IPS-NIHi11 (cell line): ENCODE measurements at regions not wholly inside any gene's neighbourhood (a gene's known extent, or its start where the extent isn't known, plus 50 kb on each side); places are given as distances from the start of the nearest gene placed in this dataset.
"Not testable (repeated sequence)": the region's sequence is repeated elsewhere in the genome, so short reads cannot be mapped to it uniquely, and the experiment has no call there.

Experiments
- DNase-seq: peaks from one replicate; pipeline ENCODE4 v3.0.0; 2012; ENCODE audit warnings: mixed read lengths, low spot score

DNA sequence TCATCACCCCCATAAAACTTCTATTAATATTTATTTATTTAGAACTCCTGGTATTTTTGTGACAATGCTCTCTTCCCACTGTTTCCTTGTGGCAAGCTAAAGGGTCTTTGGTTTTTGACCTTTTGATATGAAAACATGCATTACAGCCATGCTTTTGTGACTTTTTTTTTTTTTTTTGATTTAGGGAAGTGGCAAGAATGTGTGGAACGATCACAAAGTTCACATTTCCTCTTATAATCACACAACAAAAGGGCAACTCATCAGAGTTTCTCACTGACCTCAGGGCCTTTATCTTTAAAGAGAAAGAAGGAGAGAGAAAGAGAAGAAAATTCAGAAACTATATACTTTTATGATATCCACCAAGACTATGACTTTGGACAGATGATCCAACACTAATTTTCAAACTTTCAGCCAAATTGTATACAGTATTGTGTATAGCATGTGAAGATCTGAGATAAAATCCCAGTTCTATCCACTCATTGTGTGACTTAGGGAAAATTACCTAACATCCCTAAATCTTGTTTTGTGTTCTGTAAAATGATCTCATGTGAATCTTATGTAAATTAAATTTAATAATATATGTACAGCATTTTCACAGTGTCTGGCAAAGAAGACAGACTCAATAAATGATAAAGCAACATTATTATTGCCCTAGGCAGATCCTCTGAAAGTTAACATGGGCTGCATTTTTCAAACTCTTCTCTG is 106.8 kb upstream of the MARCKS start:
- no peak for DNase-seq

DNA sequence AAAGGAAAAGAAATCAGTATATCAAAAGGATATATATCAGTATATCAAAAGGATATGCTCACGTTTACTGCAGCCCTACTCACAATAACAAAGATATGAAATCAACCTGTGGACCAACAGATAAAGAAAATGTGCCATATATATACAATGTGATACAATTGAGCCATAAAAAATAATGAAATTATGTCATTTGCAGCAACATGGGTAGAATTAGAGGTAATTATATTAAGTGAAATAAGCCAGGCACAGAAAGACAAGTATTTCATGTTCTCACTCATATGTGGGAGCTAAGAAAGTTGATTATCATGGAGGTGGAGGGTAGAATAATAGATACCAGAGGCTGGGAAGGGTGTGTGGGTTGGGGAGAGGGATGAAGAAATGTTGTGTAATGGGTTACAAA is 102.9 kb upstream of the MARCKS start:
- DNase-seq, result no peak

DNA sequence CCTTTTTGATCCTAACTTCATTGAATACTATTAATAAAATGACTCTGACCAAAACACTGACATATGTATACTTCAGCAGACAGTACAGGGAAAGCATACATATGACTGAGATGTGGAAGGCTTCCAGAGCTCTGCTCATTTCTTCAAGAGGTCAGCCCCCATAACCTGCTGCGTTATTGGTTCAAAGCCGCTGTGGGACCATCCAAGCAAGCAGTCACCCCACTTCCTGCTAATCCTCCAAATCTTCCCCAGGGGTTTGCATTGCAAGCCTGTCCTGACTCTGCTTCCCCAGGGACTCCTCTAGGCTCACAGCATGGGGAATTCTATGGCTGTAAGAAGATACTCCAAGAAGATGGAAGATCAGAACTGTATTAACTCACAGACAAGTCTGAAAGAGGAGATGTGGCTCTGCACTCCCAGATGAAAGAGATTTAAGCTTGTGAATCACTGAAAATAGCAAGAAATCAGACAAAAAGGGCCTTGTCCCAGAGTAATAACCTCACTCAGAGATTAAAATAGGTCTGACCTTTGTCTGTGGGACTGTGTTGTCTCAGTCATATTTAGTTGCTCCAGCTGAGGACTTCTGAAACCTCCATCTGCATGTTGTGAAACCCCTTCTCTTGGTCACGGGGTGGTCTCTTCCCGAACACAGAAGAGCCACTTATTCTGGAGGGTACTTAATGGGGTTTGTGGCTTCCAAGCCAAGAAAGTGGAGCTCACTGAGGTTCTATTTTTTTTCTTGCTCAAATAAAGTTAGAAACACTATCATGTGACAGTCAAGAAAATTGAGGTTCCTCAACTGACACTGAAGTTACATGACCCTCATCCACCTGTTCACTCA is 101.5 kb upstream of the MARCKS start:
- no peak for DNase-seq

DNA sequence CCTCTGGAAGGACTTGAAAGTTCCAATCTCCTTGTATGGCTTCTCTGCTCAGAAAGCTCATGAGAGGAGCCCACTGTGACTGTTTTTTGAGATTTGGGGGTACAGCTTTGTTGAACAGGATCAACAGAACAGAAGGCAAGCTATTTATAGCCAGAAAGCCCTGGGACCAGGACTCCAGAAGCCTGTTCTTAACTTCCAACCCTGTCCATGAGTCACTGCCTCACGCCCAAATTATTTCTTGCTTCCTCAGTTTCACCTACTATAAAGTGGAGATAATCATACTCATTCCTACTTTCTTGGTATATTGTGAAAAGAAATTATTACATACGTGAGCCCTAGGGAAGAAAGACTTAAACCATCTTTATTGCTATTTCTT is 100.9 kb upstream of the MARCKS start:
- no peak for DNase-seq

DNA sequence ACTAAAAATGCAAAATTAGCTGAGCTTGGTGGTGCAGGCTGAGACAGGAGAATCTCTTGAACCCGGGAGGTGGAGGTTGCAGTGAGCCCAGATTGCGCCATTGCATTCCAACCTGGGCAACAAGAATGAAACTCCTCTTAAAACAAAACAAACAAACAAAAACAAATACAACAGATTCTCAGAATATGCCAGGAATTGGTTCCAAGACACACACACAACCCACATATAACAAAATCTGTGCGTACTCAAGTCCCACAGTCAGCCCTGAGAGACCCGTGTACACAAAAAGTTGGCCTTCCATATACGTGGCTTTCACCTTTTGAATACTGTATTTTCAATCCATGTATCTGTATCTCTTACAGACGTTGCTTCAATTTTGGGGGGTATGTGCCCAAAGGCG is 98.9 kb upstream of the MARCKS start:
- no peak for DNase-seq

DNA sequence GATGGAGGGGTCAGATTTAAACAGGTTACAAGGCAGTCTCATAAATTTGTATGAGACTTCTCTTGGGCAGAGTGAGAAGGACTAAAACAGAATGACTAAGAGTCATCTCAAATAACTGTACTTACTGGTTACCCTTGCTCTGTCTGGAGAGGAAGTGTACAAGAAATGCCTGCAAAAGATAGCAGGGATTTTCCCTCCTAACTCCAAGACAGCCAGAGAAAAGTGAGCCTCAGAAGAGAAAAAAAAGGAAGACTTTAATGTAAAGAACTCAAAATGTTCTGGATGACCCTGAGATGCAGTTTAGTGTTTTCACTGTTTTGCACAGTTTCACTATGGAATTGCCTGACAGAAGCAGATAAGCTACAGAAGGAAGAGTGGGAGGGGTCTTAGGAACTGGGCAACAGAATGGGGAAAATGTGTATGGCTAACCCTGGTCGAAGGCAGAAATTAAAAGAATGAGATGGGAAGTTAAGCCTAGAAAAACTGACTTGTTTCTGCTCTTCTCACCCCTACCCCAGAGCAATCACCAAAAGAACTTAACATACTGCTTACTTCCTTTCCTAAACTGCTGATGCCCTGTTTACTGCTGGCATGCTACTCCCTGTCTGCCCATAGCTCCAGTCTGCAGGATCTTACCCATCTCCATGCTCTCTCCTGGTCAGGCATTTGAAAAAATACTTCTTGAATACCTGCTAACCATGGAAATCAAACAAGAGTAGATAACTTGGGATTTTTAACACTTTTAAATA is 98.1 kb upstream of the MARCKS start:
- no peak for DNase-seq

DNA sequence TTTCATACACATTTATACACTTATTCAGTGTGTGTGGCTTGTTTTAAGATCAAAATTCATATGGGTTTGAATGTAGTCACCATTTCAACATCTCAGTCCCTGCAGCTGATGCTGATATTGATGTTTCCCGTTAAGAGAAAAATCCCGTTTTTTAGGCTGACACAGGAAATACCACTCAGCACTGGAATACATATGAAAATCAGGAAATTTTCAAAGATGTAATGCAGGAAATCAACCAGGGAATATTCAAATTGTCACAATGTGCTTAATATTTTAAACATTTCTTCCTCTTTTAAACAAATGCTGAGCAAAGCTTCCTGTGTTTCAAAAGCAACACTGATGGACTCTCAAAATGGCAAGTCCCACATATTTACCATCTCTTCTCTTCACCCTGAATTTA is 94.5 kb upstream of the MARCKS start:
- DNase-seq, result no peak

DNA sequence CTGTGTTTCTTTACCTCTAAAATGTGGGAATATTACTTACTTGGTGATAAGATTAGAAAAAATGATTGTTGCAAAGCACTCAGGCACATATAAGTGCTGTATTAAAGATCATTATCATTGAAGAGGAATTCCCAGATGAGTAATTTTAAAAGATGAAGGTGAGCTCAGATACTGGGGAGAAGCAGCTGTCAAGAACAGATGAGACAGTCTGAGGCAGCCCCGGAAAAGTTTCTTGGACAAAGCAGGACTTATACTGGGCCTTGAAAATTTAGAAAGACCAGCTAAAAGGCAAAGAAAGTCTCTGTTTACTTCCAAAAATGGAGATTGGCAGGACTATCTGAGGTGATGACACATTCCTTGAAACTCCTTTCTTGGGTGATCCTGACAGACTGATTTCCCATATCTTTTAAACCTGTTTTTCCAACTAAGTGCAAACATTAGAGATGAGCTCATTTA is 93.8 kb upstream of the MARCKS start:
- no peak for DNase-seq

DNA sequence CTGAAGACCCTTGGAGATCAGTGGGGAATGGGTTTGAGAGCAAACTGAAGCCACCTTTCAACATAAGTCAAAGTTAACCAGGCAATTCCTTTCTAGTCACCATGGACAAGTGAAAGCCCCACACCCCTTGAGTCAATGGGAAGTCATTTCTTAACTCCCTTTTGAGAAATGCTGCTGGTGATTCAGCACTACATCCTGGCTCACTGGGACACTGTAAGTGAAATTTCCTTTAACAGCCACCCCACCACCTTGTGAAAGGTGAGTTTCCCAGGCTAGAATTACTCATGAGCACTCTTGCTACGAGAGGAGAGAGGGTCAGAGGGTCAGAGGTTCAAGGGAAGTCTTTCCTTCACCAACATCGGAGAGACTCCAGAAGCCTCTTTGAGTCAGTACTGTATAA is 93.3 kb upstream of the MARCKS start:
- no peak for DNase-seq

DNA sequence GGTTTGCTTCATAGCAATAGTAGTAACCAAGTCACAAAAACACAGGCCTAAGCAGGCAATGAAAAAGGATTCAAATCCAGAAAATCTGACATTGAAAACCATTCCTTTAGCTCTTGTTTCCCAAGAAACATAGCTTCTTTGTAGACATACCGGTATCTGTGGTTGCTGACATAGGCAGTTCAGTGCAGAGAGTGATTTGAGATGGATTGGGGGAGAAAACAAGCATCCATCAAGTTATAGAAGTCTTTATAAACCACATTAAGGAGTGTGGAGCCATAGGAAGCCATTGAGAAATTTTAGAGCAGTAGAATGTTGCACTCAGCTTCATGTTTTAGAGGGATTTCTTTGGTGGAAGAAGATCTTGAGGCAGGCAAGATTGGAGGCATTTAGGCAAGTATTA is 91.2 kb upstream of the MARCKS start:
- DNase-seq, result no peak

DNA sequence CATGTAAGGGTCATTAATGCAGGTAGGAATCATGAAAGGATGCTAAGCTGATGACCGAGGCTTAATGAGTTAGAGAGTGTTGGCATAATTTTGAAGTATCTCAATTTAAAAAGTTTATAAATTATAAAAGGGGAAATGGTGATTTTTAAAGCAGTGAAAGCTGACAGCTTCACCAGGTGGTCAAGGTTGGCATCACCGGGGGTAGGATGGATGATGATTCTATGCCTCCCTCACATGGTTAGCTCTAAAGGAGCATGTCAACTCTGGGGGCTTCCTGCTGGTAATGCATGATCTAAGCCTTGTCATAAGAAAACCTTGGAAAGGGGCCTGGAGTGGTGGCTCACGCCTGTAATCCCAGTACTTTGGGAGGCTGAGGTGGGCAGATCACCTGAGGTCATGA is 89.2 kb upstream of the MARCKS start:
- no peak for DNase-seq

DNA sequence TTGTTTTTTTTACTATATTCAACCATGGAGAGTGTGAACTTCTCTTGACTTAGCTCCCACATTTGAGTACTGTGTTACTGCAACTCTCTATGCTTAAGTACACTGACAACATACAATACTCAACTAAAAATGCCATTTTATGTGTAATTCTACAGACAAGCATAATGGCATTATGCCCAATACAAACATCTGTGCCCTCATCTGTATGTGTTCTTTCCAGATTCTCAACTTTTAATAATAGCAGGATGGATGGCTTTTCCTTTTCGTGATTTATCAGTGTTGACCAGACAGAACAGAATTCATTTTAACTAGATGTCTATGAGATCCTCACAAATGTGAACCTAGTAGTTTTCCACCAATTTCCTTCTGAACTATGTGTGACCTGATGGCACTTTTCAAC is 84.2 kb upstream of the MARCKS start:
- no peak for DNase-seq

DNA sequence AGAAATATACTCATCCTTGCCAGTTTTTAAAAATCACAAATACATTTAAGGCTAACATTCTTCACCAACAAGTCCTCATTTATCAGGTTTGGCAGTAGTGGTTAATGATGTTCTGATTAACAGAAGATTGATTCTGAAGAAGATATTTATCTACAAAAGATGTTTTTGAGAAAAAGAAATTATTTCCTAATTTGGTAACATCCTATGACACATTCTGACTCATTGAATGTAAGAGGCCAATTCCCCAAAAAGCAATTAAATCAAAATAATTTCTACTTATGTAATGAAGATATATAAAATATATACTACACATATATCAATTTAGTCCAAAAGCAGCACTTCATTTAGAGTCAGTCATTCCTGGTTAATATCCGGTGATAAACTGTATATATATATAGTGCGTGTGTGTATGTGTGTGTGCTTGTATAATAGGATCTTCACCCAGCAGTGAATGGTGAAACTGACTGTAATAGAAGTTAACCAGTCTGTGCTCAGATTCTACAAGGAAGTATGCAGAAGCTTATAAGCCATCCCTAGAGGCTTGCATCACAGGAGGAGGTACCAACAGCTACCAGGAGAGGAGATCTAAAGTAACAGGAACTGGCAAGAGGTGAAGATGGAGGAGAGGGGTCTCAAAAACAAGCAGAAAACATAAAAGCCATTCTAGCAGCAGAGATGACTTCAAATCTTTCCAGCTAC is 82.9 kb upstream of the MARCKS start:
- no peak for DNase-seq

DNA sequence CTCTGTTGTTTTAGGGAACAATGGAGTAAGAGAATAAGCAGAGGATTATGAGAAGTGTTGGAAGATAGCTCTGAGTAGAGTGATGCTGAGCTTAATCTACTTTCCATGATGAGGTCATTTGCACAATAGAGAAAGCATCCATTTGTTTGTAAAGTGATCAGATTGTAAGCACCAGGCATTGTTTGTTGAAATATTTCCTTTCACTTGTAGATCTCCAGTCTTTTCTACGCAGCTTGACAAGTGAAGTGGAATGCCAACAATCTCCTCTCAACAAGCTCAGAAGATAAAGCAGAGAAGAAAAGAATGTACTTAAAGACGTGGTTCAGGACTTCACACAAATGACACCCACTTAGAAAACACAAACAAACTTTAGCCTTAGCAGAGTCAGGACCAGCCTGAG is 80.1 kb upstream of the MARCKS start:
- peak; percentile 48 for DNase-seq

DNA sequence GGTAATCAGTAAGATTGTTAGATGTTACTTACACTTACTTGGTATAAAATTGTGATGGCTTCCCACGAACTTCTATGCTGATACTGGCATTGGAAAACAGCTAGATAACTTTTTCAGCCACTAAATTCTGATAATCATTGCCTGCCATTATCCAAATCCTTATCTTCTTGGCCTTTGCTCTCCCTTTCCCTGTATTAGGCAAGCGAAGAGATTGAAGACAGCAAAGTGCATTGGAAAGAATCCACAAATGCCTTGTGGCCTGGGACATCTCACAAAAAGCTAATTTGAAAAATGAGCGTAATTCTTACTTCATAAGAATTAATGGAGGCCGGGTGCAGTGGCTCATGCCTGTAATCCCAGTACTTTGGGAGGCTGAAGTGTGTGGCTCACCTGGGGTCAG is 79.5 kb upstream of the MARCKS start:
- no peak for DNase-seq

DNA sequence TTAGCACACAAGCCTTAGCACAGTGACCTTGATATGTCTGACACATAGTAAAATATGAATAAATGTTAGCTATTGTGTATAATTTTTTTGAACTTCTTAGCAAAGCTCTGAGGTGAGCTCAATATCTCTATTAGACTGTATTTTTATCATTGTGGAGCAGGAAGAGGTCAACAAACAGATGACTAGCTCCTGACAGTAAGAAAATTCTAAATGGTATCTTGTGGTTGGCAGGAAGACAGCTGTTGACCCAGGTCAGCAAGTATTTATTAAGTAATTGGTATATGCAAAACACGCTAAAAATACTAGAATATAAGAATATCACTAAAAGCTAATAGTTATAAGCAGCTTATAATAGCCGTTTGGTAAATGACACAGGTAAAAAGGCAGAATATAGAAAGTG is 77.5 kb upstream of the MARCKS start:
- no peak for DNase-seq

DNA sequence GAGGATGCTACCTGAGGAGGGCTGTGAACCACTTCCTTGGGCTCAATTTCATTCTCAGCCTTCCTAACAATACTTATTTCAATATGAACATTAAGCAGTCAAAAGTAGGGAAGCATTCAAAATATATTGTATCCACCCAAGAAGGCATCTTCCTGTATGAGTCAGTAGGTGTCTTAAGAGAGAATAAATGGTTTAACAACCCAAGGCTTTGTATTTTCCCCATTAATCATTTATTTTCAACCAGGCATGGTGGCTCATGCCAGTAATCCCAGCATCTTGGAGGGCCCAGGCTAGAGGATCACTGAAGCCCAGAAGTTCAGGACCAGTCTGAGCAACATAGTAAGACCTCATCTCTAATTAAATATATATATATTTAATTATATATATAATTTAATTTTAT is 74.5 kb upstream of the MARCKS start:
- no peak for DNase-seq

DNA sequence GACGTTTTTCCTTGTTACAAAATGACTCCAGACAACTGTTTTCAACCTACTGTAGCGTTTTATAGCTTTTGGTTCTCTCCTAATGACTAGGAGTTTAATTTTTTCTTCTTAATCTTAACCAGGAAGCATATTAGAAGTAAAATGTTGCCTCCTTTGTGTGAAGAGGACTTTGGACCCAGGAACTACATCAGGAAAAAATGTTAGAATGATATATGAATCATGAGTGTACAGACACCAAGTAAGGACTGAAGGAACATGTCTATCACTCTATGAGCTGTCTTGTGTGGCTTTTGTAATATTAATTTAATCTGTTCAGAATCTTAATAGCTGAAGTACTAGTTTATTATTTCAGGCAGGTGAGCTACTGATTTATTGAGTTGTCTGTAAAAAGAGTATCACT is 71.0 kb upstream of the MARCKS start:
- DNase-seq, result no peak

DNA sequence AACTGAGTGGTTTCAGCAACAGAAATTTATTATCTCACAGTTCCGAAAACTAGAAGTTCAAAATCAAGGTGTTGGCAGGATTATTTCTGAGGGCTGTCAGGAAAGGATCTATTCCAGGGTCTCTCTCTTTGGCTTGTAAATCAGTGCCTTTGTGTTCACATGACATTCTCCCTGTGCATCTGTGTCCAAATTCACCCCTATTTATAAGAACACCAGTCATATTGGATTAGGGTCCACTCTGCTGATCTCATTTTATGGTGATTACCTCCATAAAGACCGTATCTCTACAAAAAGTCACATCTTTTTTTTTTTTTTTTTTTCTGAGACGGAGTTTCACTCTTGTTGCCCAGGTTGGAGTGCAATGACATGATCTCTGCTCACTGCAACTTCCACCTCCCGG is 68.6 kb upstream of the MARCKS start:
- DNase-seq, result no peak

DNA sequence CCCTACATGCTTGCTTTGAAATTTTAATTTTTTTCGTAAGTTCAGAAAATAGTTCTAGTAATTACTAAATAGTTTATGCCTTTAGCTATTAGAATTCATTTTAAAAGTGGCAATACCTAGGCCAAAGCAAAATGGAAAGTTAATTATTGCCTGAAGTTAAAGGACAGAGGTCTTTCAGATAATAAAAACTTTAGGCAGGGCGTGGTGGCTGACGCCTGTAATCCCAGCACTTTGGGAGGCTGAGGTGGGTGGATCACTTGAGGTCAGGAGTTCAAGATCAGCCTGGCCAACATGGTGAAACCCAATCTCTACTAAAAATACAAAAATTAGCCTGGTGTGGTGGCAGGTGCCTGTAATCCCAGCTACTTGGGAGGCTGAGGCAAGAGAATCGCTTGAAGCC is 65.9 kb upstream of the MARCKS start:
- not testable (repeated sequence) for DNase-seq

DNA sequence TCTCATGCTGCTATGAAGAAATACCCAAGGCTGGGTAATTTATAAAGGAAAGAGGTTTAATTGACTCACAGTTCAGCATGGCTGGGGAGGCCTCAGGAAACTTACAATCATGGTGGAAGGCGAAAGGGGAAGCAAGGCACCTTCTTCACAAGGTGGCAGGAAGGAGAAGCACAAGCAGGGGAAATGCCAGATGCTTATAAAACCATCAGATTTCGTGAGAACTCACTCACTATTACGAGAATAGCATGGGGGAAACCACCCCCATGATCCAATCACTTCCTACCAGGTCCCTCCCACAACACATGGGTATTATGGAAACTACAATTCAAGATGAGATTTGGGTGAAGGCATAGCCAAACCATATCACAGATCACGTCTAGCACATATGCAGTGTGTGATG is 61.8 kb upstream of the MARCKS start:
- not testable (repeated sequence) for DNase-seq

DNA sequence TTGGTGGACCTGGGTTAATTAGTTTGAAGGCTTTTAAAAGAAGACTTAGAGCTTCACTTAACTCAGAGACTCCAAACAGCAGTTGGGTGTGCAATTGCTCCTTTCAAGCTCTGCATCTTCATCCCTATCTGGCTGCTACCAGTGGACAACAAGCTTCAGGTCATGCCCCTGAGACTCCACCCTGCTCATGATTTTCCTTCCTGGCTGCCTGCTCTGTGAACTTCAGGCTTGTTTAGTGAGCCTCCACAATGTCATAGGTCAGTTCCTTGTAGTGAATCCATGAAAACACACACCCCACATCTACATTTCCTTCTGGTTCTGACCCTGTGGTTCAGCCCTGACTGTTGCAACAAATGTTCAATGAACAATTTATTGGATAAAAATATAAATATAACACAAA is 61.1 kb upstream of the MARCKS start:
- DNase-seq, result no peak
